Nephron (organoid): ENCODE measurements at regions not wholly inside any gene's neighbourhood (a gene's known extent, or its start where the extent isn't known, plus 50 kb on each side); places are given as distances from the start of the nearest gene placed in this dataset.
"Not testable (repeated sequence)": the region's sequence is repeated elsewhere in the genome, so short reads cannot be mapped to it uniquely, and the experiment has no call there.

Experiments used
- H3K27ac Mint-ChIP-seq, 3 experiments: 2 replicates each; pipeline ENCODE4 v1.8.0; 2020; ENCODE audit warnings: mixed read lengths in 3 of 3, mild to moderate bottlenecking in 2 of 3, moderate library complexity in 1 of 3
- H3K27me3 Mint-ChIP-seq: 2 replicates; pipeline ENCODE4 v1.8.0; 2021; ENCODE audit warnings: low read depth, mild to moderate bottlenecking, moderate library complexity, mixed read lengths
- H3K36me3 Mint-ChIP-seq: 2 replicates; pipeline ENCODE4 v1.8.0; 2020; ENCODE audit warnings: low read depth, mixed read lengths
- H3K4me1 Mint-ChIP-seq: 2 replicates; pipeline ENCODE4 v1.8.0; 2020; ENCODE audit warnings: mixed read lengths
- H3K4me3 Mint-ChIP-seq, 3 experiments: 2 replicates each; pipeline ENCODE4 v1.8.0; 2020; ENCODE audit warnings: mild to moderate bottlenecking in 3 of 3, mixed read lengths in 3 of 3, moderate library complexity in 2 of 3
- H3K9me3 Mint-ChIP-seq: 2 replicates; pipeline ENCODE4 v1.8.0; 2020; ENCODE audit warnings: mixed read lengths
- CTCF ChIP-seq, 3 experiments: fragments of 200-600 bp; sonication (generic); IDR thresholded peaks; one replicate each; pipeline ENCODE4 v1.5.0; 2021; ENCODE audit warnings: antibody characterized with exemption in 3 of 3; ENCODE audit not compliant: unreplicated experiment in 3 of 3

- H3K27me3 Mint-ChIP-seq = no peaks in the 10 kb centered on the region
- H3K36me3 Mint-ChIP-seq = no peaks in the 10 kb centered on the region
- H3K27ac Mint-ChIP-seq = no peak overlapping the region
- no peak overlapping the region for H3K4me3 Mint-ChIP-seq
- no peaks in the 10 kb centered on the region for H3K4me1 Mint-ChIP-seq
- TF ChIP-seq CTCF (IDR thresholded peaks at IDR 0.05; ENCODE audit: unreplicated experiment in 3 of 3) = no peak
- H3K9me3 Mint-ChIP-seq = no peaks in the 10 kb centered on the region
These were observed 131.5 kb upstream of the SATB1 start for GRCh38 chr3:18556503-18557135.

GRCh38 chr3:18556001-18556408 is 130.9 kb upstream of the SATB1 start:
- no peaks in the 10 kb centered on the region for H3K27me3 Mint-ChIP-seq
- no peaks in the 10 kb centered on the region for H3K9me3 Mint-ChIP-seq
- no peaks in the 10 kb centered on the region for H3K36me3 Mint-ChIP-seq
- H3K4me3 Mint-ChIP-seq = no peak overlapping the region
- H3K4me1 Mint-ChIP-seq = no peaks in the 10 kb centered on the region
- TF ChIP-seq CTCF (IDR thresholded peaks at IDR 0.05; ENCODE audit: unreplicated experiment in 3 of 3) = no peak
- H3K27ac Mint-ChIP-seq = no peak overlapping the region

GRCh38 chr3:18552579-18553105 is 127.5 kb upstream of the SATB1 start:
- not testable (repeated sequence) for H3K27ac Mint-ChIP-seq, H3K4me1 Mint-ChIP-seq, H3K4me3 Mint-ChIP-seq, H3K9me3 Mint-ChIP-seq, H3K27me3 Mint-ChIP-seq, H3K36me3 Mint-ChIP-seq

- H3K9me3 Mint-ChIP-seq = no peaks in the 10 kb centered on the region
- no peaks in the 10 kb centered on the region for H3K4me1 Mint-ChIP-seq
- H3K27ac Mint-ChIP-seq = no peak overlapping the region
These were observed 121.5 kb upstream of the SATB1 start for GRCh38 chr3:18546632-18547031.

GRCh38 chr3:18544146-18544545 is 119.0 kb upstream of the SATB1 start:
- Mint-ChIP-seq H3K36me3 (no peaks in the 10 kb centered on the region), H3K9me3 (no peaks in the 10 kb centered on the region)

More at GRCh38 chr3:18546632-18547031, 121.5 kb upstream of the SATB1 start:
- TF ChIP-seq CTCF (IDR thresholded peaks at IDR 0.05; ENCODE audit: unreplicated experiment in 3 of 3) = no peak
- Mint-ChIP-seq H3K36me3 (no peaks in the 10 kb centered on the region), H3K27me3 (no peaks in the 10 kb centered on the region), H3K4me3 (no peak overlapping the region)

More at GRCh38 chr3:18544146-18544545, 119.0 kb upstream of the SATB1 start:
- Mint-ChIP-seq H3K27me3 (no peaks in the 10 kb centered on the region), H3K4me1 (no peaks in the 10 kb centered on the region), H3K4me3 (no peak overlapping the region), H3K27ac (no peak overlapping the region)
- TF ChIP-seq CTCF (IDR thresholded peaks at IDR 0.05; ENCODE audit: unreplicated experiment in 3 of 3) = no peak
